ENCODE measurements at regions not wholly inside any gene's neighbourhood (a gene's known extent, or its start where the extent isn't known, plus 50 kb on each side); places are given as distances from the start of the nearest gene placed in this dataset.

DNA sequence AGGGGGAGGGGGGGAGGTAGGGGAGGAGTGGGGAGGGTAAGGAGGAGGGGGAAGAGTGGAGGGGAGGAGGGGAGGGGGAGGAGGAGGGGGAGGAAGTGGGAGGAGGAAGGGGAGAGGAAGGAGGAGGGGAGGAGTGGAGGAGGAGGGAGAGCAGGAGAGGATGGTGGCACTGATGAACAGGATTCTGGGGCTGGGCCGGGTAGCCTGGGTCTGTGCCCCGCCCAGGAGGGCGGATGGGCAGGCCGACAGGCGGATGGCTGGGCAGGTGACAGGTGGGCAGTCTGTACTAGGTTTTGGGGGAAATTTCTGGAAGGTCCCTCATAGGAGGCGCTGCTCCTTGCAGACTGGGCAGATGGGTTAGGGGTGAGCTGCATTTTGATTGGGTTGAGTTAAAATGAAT is 66.0 kb upstream of the ADRA2C start:
- DNase-seq (ENCODE audit: low read depth) = no peak
- H3K4me3 ChIP-seq (ENCODE audit: low read depth, low read length) = no peak overlapping the region
- TF ChIP-seq, protein P1, sequence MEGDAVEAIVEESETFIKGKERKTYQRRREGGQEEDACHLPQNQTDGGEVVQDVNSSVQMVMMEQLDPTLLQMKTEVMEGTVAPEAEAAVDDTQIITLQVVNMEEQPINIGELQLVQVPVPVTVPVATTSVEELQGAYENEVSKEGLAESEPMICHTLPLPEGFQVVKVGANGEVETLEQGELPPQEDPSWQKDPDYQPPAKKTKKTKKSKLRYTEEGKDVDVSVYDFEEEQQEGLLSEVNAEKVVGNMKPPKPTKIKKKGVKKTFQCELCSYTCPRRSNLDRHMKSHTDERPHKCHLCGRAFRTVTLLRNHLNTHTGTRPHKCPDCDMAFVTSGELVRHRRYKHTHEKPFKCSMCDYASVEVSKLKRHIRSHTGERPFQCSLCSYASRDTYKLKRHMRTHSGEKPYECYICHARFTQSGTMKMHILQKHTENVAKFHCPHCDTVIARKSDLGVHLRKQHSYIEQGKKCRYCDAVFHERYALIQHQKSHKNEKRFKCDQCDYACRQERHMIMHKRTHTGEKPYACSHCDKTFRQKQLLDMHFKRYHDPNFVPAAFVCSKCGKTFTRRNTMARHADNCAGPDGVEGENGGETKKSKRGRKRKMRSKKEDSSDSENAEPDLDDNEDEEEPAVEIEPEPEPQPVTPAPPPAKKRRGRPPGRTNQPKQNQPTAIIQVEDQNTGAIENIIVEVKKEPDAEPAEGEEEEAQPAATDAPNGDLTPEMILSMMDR (IDR thresholded peaks at IDR 0.05; ENCODE audit: insufficient read depth, low read length) = no peak

- TF ChIP-seq, protein P1 (IDR thresholded peaks at IDR 0.05; ENCODE audit: insufficient read depth, low read length) = no peak
- DNase-seq (ENCODE audit: low read depth) = no peak
- no peak overlapping the region for H3K4me3 ChIP-seq (ENCODE audit: low read depth, low read length)
Observed at GRCh38 chr4:3699678-3700077, 66.5 kb upstream of the ADRA2C start.

DNA sequence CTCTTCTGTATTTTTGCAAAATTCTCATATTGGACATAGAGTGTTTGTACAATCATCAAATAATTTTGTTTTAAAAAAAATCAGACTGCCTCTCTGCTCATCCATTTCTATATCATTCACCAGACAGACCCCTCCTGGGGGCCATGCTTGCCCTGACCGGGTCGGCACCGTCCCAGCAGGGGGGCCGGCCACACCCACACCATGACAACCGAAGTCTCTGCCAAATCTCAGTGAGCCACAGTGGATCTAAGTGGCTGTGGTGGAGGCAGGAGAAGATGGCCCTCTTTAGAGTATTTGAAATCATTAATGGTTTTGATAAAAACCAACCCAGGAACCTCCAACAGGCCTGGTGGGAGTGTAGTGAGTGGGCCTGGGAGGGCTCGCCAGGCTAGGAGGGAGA is 66.9 kb upstream of the ADRA2C start:
- TF ChIP-seq, protein P1 (IDR thresholded peaks at IDR 0.05; ENCODE audit: insufficient read depth, low read length) = no peak

DNA sequence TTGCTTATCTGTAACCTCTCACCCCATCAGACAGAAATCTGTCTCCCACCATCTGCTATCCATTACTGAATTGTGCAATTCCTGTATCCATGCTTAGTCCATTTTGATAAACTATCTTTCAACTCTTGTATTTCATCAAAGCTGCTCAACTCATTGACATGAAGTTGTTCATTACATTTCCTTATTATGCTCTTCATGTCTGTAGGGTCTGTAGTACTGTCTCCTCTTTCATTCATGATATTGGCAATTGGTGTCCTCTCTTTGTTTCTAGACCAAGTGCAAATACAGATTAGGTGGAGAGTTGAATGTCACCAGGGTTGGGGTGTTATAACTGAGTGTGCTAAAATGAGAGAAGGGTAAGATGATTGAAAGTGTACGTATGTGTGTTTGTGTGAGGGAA is 69.2 kb upstream of the ADRA2C start:
- no peak for DNase-seq (ENCODE audit: low read depth)
- H3K4me3 ChIP-seq (ENCODE audit: low read depth, low read length) = no peak overlapping the region
- TF ChIP-seq, protein P1 (IDR thresholded peaks at IDR 0.05; ENCODE audit: insufficient read depth, low read length) = no peak

More for the DNA sequence above, 66.9 kb upstream of the ADRA2C start:
- no peak overlapping the region for H3K4me3 ChIP-seq (ENCODE audit: low read depth, low read length)
- no peak for DNase-seq (ENCODE audit: low read depth)

DNA sequence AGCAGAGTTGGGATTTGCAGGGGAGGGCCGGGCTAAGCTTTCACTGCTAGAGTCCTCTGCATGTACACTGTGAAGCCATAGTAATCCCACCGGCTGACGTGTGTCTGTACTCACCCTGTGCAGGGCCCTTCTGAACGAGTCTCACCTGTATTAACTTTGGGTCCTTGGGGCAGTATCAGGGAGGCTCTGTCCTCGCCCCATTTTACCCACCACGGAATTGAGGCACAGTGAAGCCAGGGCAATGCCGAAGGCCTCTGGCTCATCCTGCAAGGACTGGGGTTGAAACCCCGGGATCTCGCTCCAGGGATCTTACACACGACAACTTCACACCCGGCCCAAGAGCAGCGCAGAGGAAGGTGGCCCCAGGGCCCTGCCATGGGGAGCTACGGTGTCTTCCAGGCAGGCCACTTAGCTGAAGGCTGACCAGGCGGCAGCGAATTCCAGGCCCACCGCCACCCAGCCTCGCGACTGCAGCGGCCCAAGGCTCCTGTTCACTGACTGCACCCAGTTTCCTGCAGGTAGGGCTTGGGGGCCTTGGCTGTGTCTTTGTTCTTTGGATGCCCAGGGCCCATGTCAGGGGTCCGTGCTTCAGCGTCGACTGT is 75.5 kb upstream of the ADRA2C start:
- TF ChIP-seq, protein P1 (IDR thresholded peaks at IDR 0.05; ENCODE audit: insufficient read depth, low read length) = no peak
- H3K4me3 ChIP-seq (ENCODE audit: low read depth, low read length) = no peak overlapping the region
- DNase-seq (ENCODE audit: low read depth) = no peak

GRCh38 chr4:3689576-3690550 is 76.3 kb upstream of the ADRA2C start:
- H3K4me3 ChIP-seq (ENCODE audit: low read depth, low read length) = no peak overlapping the region
- TF ChIP-seq, protein P1 (IDR thresholded peaks at IDR 0.05; ENCODE audit: insufficient read depth, low read length) = no peak
- no peak for DNase-seq (ENCODE audit: low read depth)

All from fibroblast of the aortic adventitia (primary cell).